CD4-positive, alpha-beta memory T cell (primary cell): ENCODE measurements at regions not wholly inside any gene's neighbourhood (a gene's known extent, or its start where the extent isn't known, plus 50 kb on each side); places are given as distances from the start of the nearest gene placed in this dataset.

Experiments used
- CTCF ChIA-PET: fragments of 350-600 bp; sonication (Branson Sonifier 250); formaldehyde crosslinking; loops from one replicate; lab custom pipeline; 2021; ENCODE audit warnings: inconsistent platforms; ENCODE audit not compliant: partially characterized antibody; lab: Charles Lee
- POLR2A ChIA-PET: fragments of 350-600 bp; sonication (Branson Sonifier 250); formaldehyde crosslinking; loops from one replicate; lab custom pipeline; 2021; ENCODE audit not compliant: partially characterized antibody; lab: Charles Lee
- DNase-seq, 5 donors: peaks; one replicate each; pipeline versions ENCODE4 v3.0.0 to v3.0.0-alpha.2; 2020 to 2022; ENCODE audit warnings: mixed read lengths in 1 of 5
- H3K27ac ChIP-seq: one replicate; pipeline ENCODE4 v1.7.0; 2013; ENCODE audit warnings: low read depth, low read length
- H3K27me3 ChIP-seq: 2 replicates; pipeline ENCODE4 v1.7.0; 2013; ENCODE audit warnings: mild to moderate bottlenecking, low read length, moderate library complexity; ENCODE audit not compliant: insufficient read depth
- H3K36me3 ChIP-seq: 2 replicates; pipeline ENCODE4 v1.7.0; 2013; ENCODE audit warnings: mild to moderate bottlenecking, low read length, moderate library complexity; ENCODE audit not compliant: insufficient read depth
- H3K4me1 ChIP-seq: 2 replicates; pipeline ENCODE4 v1.7.0; 2013; ENCODE audit warnings: mild to moderate bottlenecking, low read length, moderate library complexity; ENCODE audit not compliant: insufficient read depth
- H3K4me3 ChIP-seq, 2 donors: one replicate each; pipeline ENCODE4 v1.7.0; 2013; ENCODE audit warnings: low read length in 2 of 2, mild to moderate bottlenecking in 1 of 2
- H3K9me3 ChIP-seq, 2 donors: one replicate each; pipeline ENCODE4 v1.7.0; 2013; ENCODE audit warnings: low read length in 2 of 2, control low read depth in 1 of 2; ENCODE audit not compliant: control insufficient read depth in 1 of 2
- H3K27ac Mint-ChIP-seq, 7 donors: one replicate each; pipeline ENCODE4 v1.8.0; 2020 to 2021; ENCODE audit warnings: mixed read lengths in 7 of 7, mild to moderate bottlenecking in 6 of 7, inconsistent platforms in 3 of 7, moderate library complexity in 3 of 7
- H3K27me3 Mint-ChIP-seq, 2 donors: one replicate each; pipeline ENCODE4 v1.8.0; 2020 to 2021; ENCODE audit warnings: mixed read lengths in 2 of 2
- H3K36me3 Mint-ChIP-seq, 2 donors: one replicate each; pipeline ENCODE4 v1.8.0; 2020 to 2021; ENCODE audit warnings: mixed read lengths in 2 of 2, inconsistent platforms in 1 of 2, mild to moderate bottlenecking in 1 of 2
- H3K4me1 Mint-ChIP-seq, 4 donors: one replicate each; pipeline ENCODE4 v1.8.0; 2020 to 2021; ENCODE audit warnings: mixed read lengths in 4 of 4, mild to moderate bottlenecking in 1 of 4
- H3K4me3 Mint-ChIP-seq, 8 donors: one replicate each; pipeline ENCODE4 v1.8.0; 2020 to 2021; ENCODE audit warnings: mixed read lengths in 8 of 8, mild to moderate bottlenecking in 7 of 8, moderate library complexity in 6 of 8, inconsistent platforms in 3 of 8
- H3K9me3 Mint-ChIP-seq, 8 donors: one replicate each; pipeline ENCODE4 v1.8.0; 2020 to 2021; ENCODE audit warnings: mixed read lengths in 8 of 8, mild to moderate bottlenecking in 5 of 8, inconsistent platforms in 3 of 8, moderate library complexity in 1 of 8
- intact Hi-C: fragments of 100-400 bp; cut with micrococcal nuclease; formaldehyde crosslinking; loops from one replicate; pipeline ENCODE4 v1.15.1; 2023

GRCh38 chr9:106712279-106712678 lies 150.7 kb upstream of the ZNF462 start:
- intact Hi-C loops, result no loop called here

GRCh38 chr9:106713206-106713605 lies 149.8 kb upstream of the ZNF462 start:
- H3K4me3 Mint-ChIP-seq, result no peak overlapping the region
- no peaks in the 10 kb centered on the region for H3K36me3 Mint-ChIP-seq
- no peak overlapping the region for H3K27ac Mint-ChIP-seq
- no peak for DNase-seq
- no peak overlapping the region for H3K4me3 ChIP-seq
- H3K4me1 ChIP-seq, result no peaks in the 10 kb centered on the region
- intact Hi-C loops, result no loop called here
- no peak overlapping the region for H3K27ac ChIP-seq
- no peaks in the 10 kb centered on the region for H3K27me3 ChIP-seq
- H3K9me3 Mint-ChIP-seq, result peaks cover 0 to 9% (median 3%) of the 10 kb centered on the region in 8 donors
- no peaks in the 10 kb centered on the region for H3K36me3 ChIP-seq
- no peaks in the 10 kb centered on the region for H3K4me1 Mint-ChIP-seq
- POLR2A ChIA-PET, result no interaction called here
- no peaks in the 10 kb centered on the region for H3K27me3 Mint-ChIP-seq
- H3K9me3 ChIP-seq, result no peaks in the 10 kb centered on the region
- CTCF ChIA-PET, result no interaction called here

More at GRCh38 chr9:106712279-106712678, 150.7 kb upstream of the ZNF462 start:
- H3K36me3 ChIP-seq, result no peaks in the 10 kb centered on the region
- ChIA-PET CTCF (no interaction called here), POLR2A (no interaction called here)
- H3K9me3 ChIP-seq, result no peaks in the 10 kb centered on the region
- Mint-ChIP-seq H3K27ac (no peak overlapping the region), H3K36me3 (no peaks in the 10 kb centered on the region), H3K4me1 (no peaks in the 10 kb centered on the region), H3K4me3 (no peak overlapping the region), H3K9me3 (peaks cover 0 to 9% (median 3%) of the 10 kb centered on the region in 8 donors), H3K27me3 (no peaks in the 10 kb centered on the region)
- no peaks in the 10 kb centered on the region for H3K4me1 ChIP-seq
- no peaks in the 10 kb centered on the region for H3K27me3 ChIP-seq
- no peak for DNase-seq
- no peak overlapping the region for H3K4me3 ChIP-seq
- H3K27ac ChIP-seq, result no peak overlapping the region

GRCh38 chr9:106716820-106717219 lies 146.1 kb upstream of the ZNF462 start:
- Histone ChIP-seq H3K4me1 (no peaks in the 10 kb centered on the region), H3K4me3 (no peak overlapping the region), H3K27me3 (no peaks in the 10 kb centered on the region), H3K9me3 (no peaks in the 10 kb centered on the region), H3K27ac (no peak overlapping the region), H3K36me3 (no peaks in the 10 kb centered on the region)
- no peak for DNase-seq
- intact Hi-C loops, result no loop called here
- Mint-ChIP-seq H3K4me1 (no peaks in the 10 kb centered on the region), H3K27me3 (no peaks in the 10 kb centered on the region), H3K4me3 (no peak overlapping the region), H3K27ac (no peak overlapping the region), H3K36me3 (no peaks in the 10 kb centered on the region), H3K9me3 (peaks cover 0 to 9% (median 5%) of the 10 kb centered on the region in 8 donors)
- POLR2A ChIA-PET, result no interaction called here
- CTCF ChIA-PET, result no interaction called here

GRCh38 chr9:106717686-106718085 lies 145.3 kb upstream of the ZNF462 start:
- intact Hi-C loops, result no loop called here
- H3K4me3 Mint-ChIP-seq, result no peak overlapping the region
- DNase-seq, result no peak
- no peaks in the 10 kb centered on the region for H3K36me3 Mint-ChIP-seq
- no peak overlapping the region for H3K4me3 ChIP-seq
- H3K27me3 ChIP-seq, result no peaks in the 10 kb centered on the region
- H3K4me1 ChIP-seq, result no peaks in the 10 kb centered on the region
- H3K27ac Mint-ChIP-seq, result no peak overlapping the region
- H3K4me1 Mint-ChIP-seq, result no peaks in the 10 kb centered on the region
- H3K9me3 ChIP-seq, result no peaks in the 10 kb centered on the region
- ChIA-PET POLR2A (no interaction called here), CTCF (no interaction called here)
- H3K9me3 Mint-ChIP-seq, result peaks cover 0 to 9% (median 6%) of the 10 kb centered on the region in 8 donors
- H3K27ac ChIP-seq, result no peak overlapping the region
- H3K27me3 Mint-ChIP-seq, result no peaks in the 10 kb centered on the region
- H3K36me3 ChIP-seq, result no peaks in the 10 kb centered on the region

- CTCF ChIA-PET, result no interaction called here
- no peaks in the 10 kb centered on the region for H3K27me3 ChIP-seq
- intact Hi-C loops, result no loop called here
- no peak for DNase-seq
- no peaks in the 10 kb centered on the region for H3K36me3 ChIP-seq
- H3K9me3 ChIP-seq, result no peaks in the 10 kb centered on the region
- Mint-ChIP-seq H3K9me3 (peaks cover 0 to 9% (median 4%) of the 10 kb centered on the region in 8 donors), H3K27me3 (no peaks in the 10 kb centered on the region), H3K4me1 (no peaks in the 10 kb centered on the region), H3K36me3 (no peaks in the 10 kb centered on the region), H3K27ac (no peak overlapping the region), H3K4me3 (no peak overlapping the region)
- POLR2A ChIA-PET, result no interaction called here
- H3K4me1 ChIP-seq, result no peaks in the 10 kb centered on the region
- H3K4me3 ChIP-seq, result no peak overlapping the region
- H3K27ac ChIP-seq, result no peak overlapping the region
These were observed 144.0 kb upstream of the ZNF462 start for GRCh38 chr9:106718936-106719335.

- Mint-ChIP-seq H3K4me1 (no peaks in the 10 kb centered on the region), H3K36me3 (no peaks in the 10 kb centered on the region), H3K27ac (no peak overlapping the region), H3K4me3 (no peak overlapping the region), H3K27me3 (no peaks in the 10 kb centered on the region), H3K9me3 (peaks cover 2 to 12% (median 7%) of the 10 kb centered on the region in 8 donors)
- DNase-seq, result no peak
- Histone ChIP-seq H3K27ac (no peak overlapping the region), H3K27me3 (no peaks in the 10 kb centered on the region), H3K4me1 (no peaks in the 10 kb centered on the region), H3K9me3 (no peaks in the 10 kb centered on the region), H3K36me3 (no peaks in the 10 kb centered on the region), H3K4me3 (no peak overlapping the region)
- POLR2A ChIA-PET, result no interaction called here
- intact Hi-C loops, result no loop called here
- CTCF ChIA-PET, result no interaction called here
These were observed 140.8 kb upstream of the ZNF462 start for GRCh38 chr9:106722051-106722753.

- ChIA-PET POLR2A (no interaction called here), CTCF (no interaction called here)
- Mint-ChIP-seq H3K4me1 (no peaks in the 10 kb centered on the region), H3K4me3 (no peak overlapping the region), H3K27me3 (no peaks in the 10 kb centered on the region), H3K9me3 (peaks cover 2 to 16% (median 7%) of the 10 kb centered on the region in 8 donors), H3K27ac (no peak overlapping the region), H3K36me3 (no peaks in the 10 kb centered on the region)
- H3K4me1 ChIP-seq, result no peaks in the 10 kb centered on the region
- H3K27ac ChIP-seq, result no peak overlapping the region
- H3K4me3 ChIP-seq, result no peak overlapping the region
- no peak for DNase-seq
- H3K27me3 ChIP-seq, result no peaks in the 10 kb centered on the region
- intact Hi-C loops, result no loop called here
- H3K9me3 ChIP-seq, result no peaks in the 10 kb centered on the region
- no peaks in the 10 kb centered on the region for H3K36me3 ChIP-seq
These were observed 139.0 kb upstream of the ZNF462 start for GRCh38 chr9:106723926-106724325.
